H9 (cell line): ENCODE measurements at regions not wholly inside any gene's neighbourhood (a gene's known extent, or its start where the extent isn't known, plus 50 kb on each side); places are given as distances from the start of the nearest gene placed in this dataset.
A peak's percentile ranks its signal among the peaks of the same experiment; 100 is the strongest.

Experiments used
- DNase-seq: peaks from one replicate; pipeline ENCODE4 v3.0.0-alpha.2; 2017
- H2AFZ ChIP-seq: one replicate; pipeline ENCODE4 v1.6.1; 2013; ENCODE audit warnings: mild to moderate bottlenecking, low read length, control low read depth, moderate library complexity
- H2AK5ac ChIP-seq: 2 replicates; pipeline ENCODE4 v1.6.1; 2013; ENCODE audit warnings: low read length, control low read depth, mixed read lengths; ENCODE audit not compliant: insufficient read length
- H2BK120ac ChIP-seq: one replicate; pipeline ENCODE4 v1.6.1; 2013; ENCODE audit warnings: low read depth, mild to moderate bottlenecking, low read length, control low read depth, inconsistent platforms; ENCODE audit not compliant: poor library complexity, severe bottlenecking
- H2BK12ac ChIP-seq: 2 replicates; pipeline ENCODE4 v1.6.1; 2013; ENCODE audit warnings: low read length, control low read depth, mixed read lengths, low read depth; ENCODE audit not compliant: insufficient read length
- H2BK15ac ChIP-seq: 2 replicates; pipeline ENCODE4 v1.6.1; 2013; ENCODE audit warnings: low read depth, low read length, control low read depth
- H2BK20ac ChIP-seq: one replicate; pipeline ENCODE4 v1.6.1; 2013; ENCODE audit warnings: low read depth, mild to moderate bottlenecking, low read length, control low read depth, inconsistent platforms; ENCODE audit not compliant: poor library complexity, severe bottlenecking
- H2BK5ac ChIP-seq: 2 replicates; pipeline ENCODE4 v1.6.1; 2013; ENCODE audit warnings: low read length, control low read depth, mixed read lengths; ENCODE audit not compliant: insufficient read length
- H3K14ac ChIP-seq: 2 replicates; pipeline ENCODE4 v1.6.1; 2013; ENCODE audit warnings: low read length, control low read depth; ENCODE audit not compliant: insufficient read depth
- H3K18ac ChIP-seq: 2 replicates; pipeline ENCODE4 v1.6.1; 2013; ENCODE audit warnings: low read depth, mild to moderate bottlenecking, mixed read lengths, low read length, control low read depth; ENCODE audit not compliant: insufficient read length
- H3K23ac ChIP-seq: 2 replicates; pipeline ENCODE4 v1.6.1; 2013; ENCODE audit warnings: low read length, control low read depth, mixed read lengths, low read depth; ENCODE audit not compliant: insufficient read length
- H3K23me2 ChIP-seq: 2 replicates; pipeline ENCODE4 v1.6.1; 2013; ENCODE audit warnings: low read depth, mild to moderate bottlenecking, mixed read lengths, low read length, control low read depth; ENCODE audit not compliant: insufficient read length, poor library complexity, severe bottlenecking
- H3K27ac ChIP-seq: 2 replicates; pipeline ENCODE4 v1.5.1; 2013; ENCODE audit warnings: low read length, control low read depth, mixed read lengths, low read depth; ENCODE audit not compliant: insufficient read length
- H3K27me3 ChIP-seq: 2 replicates; pipeline ENCODE4 v1.6.1; 2013; ENCODE audit warnings: low read length, control low read depth, inconsistent platforms; ENCODE audit not compliant: insufficient read depth
- H3K4ac ChIP-seq: 2 replicates; pipeline ENCODE4 v1.6.1; 2013; ENCODE audit warnings: low read depth, mild to moderate bottlenecking, control low read depth, inconsistent platforms, low read length, moderate library complexity
- H3K4me1 ChIP-seq: 2 replicates; pipeline ENCODE4 v1.6.1; 2013; ENCODE audit warnings: low read length, control low read depth, inconsistent platforms; ENCODE audit not compliant: insufficient read depth
- H3K4me2 ChIP-seq: 2 replicates; pipeline ENCODE4 v1.6.1; 2013; ENCODE audit warnings: low read length, control low read depth, mixed read lengths; ENCODE audit not compliant: insufficient read length, insufficient read depth
- H3K56ac ChIP-seq: 2 replicates; pipeline ENCODE4 v1.6.1; 2013; ENCODE audit warnings: low read depth, mild to moderate bottlenecking, mixed read lengths, low read length, control low read depth; ENCODE audit not compliant: insufficient read length
- H3K79me1 ChIP-seq: 2 replicates; pipeline ENCODE4 v1.6.1; 2013; ENCODE audit warnings: low read depth, mild to moderate bottlenecking, moderate library complexity, low read length, control low read depth, inconsistent platforms; ENCODE audit not compliant: insufficient read depth, poor library complexity, severe bottlenecking
- H3K79me2 ChIP-seq: 2 replicates; pipeline ENCODE4 v1.6.1; 2013; ENCODE audit warnings: low read length, control low read depth, inconsistent platforms; ENCODE audit not compliant: insufficient read depth
- H3K9ac ChIP-seq: 2 replicates; pipeline ENCODE4 v1.6.1; 2013; ENCODE audit warnings: low read length, control low read depth, mixed read lengths; ENCODE audit not compliant: insufficient read length; ENCODE audit errors: extremely low read depth
- H3K9me3 ChIP-seq: one replicate; pipeline ENCODE4 v1.6.1; 2013; ENCODE audit warnings: low read depth, low read length, inconsistent platforms; ENCODE audit not compliant: control insufficient read depth
- H3T11ph ChIP-seq: one replicate; pipeline ENCODE4 v1.6.1; 2013; ENCODE audit warnings: mild to moderate bottlenecking, low read length, control low read depth, inconsistent platforms
- H4K20me1 ChIP-seq: one replicate; pipeline ENCODE4 v1.6.1; 2013; ENCODE audit not compliant: control insufficient read depth, insufficient read length, insufficient read depth
- H4K5ac ChIP-seq: 2 replicates; pipeline ENCODE4 v1.6.1; 2013; ENCODE audit warnings: low read depth, mild to moderate bottlenecking, mixed read lengths, low read length, control low read depth; ENCODE audit not compliant: insufficient read length
- H4K8ac ChIP-seq: replicated peaks from 2 replicates; pipeline ENCODE4 v1.6.1; 2013; ENCODE audit warnings: low read length, control low read depth, mixed read lengths, low read depth; ENCODE audit not compliant: insufficient read length
- H4K91ac ChIP-seq: 2 replicates; pipeline ENCODE4 v1.6.1; 2013; ENCODE audit warnings: low read depth, mild to moderate bottlenecking, moderate library complexity, mixed read lengths, low read length, control low read depth; ENCODE audit not compliant: insufficient read length
- H3K27ac Mint-ChIP-seq, 3 experiments: 2 replicates in 2 of 3; 3 replicates in 1 of 3; pipeline ENCODE4 v1.8.0; 2020 to 2021; ENCODE audit warnings: mixed read lengths in 3 of 3, mild to moderate bottlenecking in 1 of 3, moderate library complexity in 1 of 3
- H3K27me3 Mint-ChIP-seq: 2 replicates; pipeline ENCODE4 v1.8.0; 2021; ENCODE audit warnings: low read depth, mild to moderate bottlenecking, moderate library complexity, mixed read lengths
- H3K36me3 Mint-ChIP-seq, 3 experiments: 2 replicates in 2 of 3; 3 replicates in 1 of 3; pipeline ENCODE4 v1.8.0; 2020 to 2021; ENCODE audit warnings: low read depth in 3 of 3, mixed read lengths in 3 of 3; ENCODE audit not compliant: insufficient read depth in 1 of 3
- H3K4me1 Mint-ChIP-seq, 2 experiments: 2 replicates each; pipeline ENCODE4 v1.8.0; 2020; ENCODE audit warnings: mixed read lengths in 2 of 2
- H3K4me3 Mint-ChIP-seq, 2 experiments: 2 replicates in 1 of 2; 3 replicates in 1 of 2; pipeline ENCODE4 v1.8.0; 2020 to 2021; ENCODE audit warnings: mild to moderate bottlenecking in 2 of 2, mixed read lengths in 2 of 2, moderate library complexity in 1 of 2
- H3K9me3 Mint-ChIP-seq, 2 experiments: 2 replicates in 1 of 2; 3 replicates in 1 of 2; pipeline ENCODE4 v1.8.0; 2020; ENCODE audit warnings: mild to moderate bottlenecking in 2 of 2, mixed read lengths in 2 of 2, moderate library complexity in 1 of 2
- WGBS: extraction: QIAGEN DNeasy Blood & Tissue Kit; methylation state at CpG from one replicate; pipeline ENCODE4 v1.1.7; 2013; ENCODE audit warnings: missing lambda C conversion rate, low lambda C conversion rate, mixed read lengths; ENCODE audit not compliant: insufficient read length; ENCODE audit errors: extremely low coverage; 5-methylcytosine and 5-hydroxymethylcytosine counted together
- TF ChIP-seq, protein P1 (sequence below): fragments of 200-600 bp; sonication (generic); conservative IDR thresholded peaks from 3 replicates; pipeline ENCODE4 v1.8.0; 2021; ENCODE audit warnings: antibody characterized with exemption, mild to moderate bottlenecking

DNA sequence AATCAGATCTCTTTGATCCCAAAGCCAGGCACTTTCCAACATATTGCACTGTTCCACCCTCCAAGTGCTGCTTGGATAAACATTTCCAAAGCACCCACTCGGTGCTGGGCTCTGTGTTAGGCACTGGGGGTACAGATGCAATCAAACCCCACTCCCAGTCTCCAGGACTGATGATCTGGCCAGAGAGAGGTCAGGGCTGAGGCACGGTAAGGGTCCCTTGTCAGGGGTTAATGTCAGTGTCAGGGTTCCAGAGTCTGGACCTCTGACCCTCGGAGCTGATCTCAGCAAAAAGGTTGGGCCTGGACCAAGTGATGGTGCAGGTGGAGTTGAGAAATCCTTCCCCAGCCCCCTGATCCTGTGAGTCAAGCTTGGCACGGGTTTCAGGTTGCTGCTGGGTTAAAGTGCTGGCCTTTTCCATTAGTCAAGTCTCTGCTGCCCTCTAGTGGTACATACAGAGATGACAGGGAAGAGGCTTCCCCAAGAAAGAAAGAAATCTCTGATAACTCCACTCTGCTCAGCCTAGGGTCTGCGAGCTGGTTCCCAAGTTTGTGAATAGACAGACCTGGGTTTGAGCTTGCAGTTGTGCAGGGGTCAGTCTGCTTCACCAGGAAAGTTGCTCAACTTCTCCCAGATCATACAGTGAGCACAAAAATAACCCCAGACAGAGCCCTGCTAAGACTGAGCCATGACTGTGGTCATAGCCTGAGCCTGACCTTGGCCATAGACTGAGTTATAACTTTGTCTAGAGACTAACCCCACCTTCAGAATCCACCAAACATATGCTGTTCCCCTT, 74.6 kb downstream of the DMRTA2 start:
- WGBS: no CpG with 5 or more reads among the region's 5 CpGs
- H3K9me3 Mint-ChIP-seq: peaks cover 4 to 21% of the 10 kb centered on the region in 2 experiments; a peak in 4 of 5 replicates
- H3K14ac ChIP-seq: no peak overlapping the region

More for the DNA sequence above, 74.6 kb downstream of the DMRTA2 start:
- Histone ChIP-seq H2AK5ac (no peak overlapping the region), H3K27me3 (no peaks in the 10 kb centered on the region), H4K8ac (no peak overlapping the region), H3K4ac (no peak overlapping the region), H3K4me1 (no peaks in the 10 kb centered on the region), H3K23me2 (no peaks in the 10 kb centered on the region), H2BK120ac (no peak overlapping the region), H4K5ac (no peak overlapping the region), H2AFZ (no peak overlapping the region), H3K9ac (no peak overlapping the region), H3K27ac (no peak overlapping the region), H3K23ac (no peak overlapping the region), H2BK12ac (no peak overlapping the region), H2BK5ac (no peak overlapping the region), H3T11ph (no peak overlapping the region), H4K20me1 (no peaks in the 10 kb centered on the region), H3K9me3 (no peaks in the 10 kb centered on the region), H3K4me2 (no peak overlapping the region), H4K91ac (no peak overlapping the region), H3K79me1 (no peaks in the 10 kb centered on the region), H3K56ac (no peak overlapping the region), H2BK20ac (no peak overlapping the region), H2BK15ac (no peak overlapping the region), H3K18ac (no peak overlapping the region), H3K79me2 (no peaks in the 10 kb centered on the region)
- Mint-ChIP-seq H3K27ac (no peak overlapping the region), H3K36me3 (no peaks in the 10 kb centered on the region; a peak in 1 of 7 replicates), H3K4me1 (peaks cover 11 to 12% of the 10 kb centered on the region in 2 experiments), H3K4me3 (no peak overlapping the region), H3K27me3 (peaks cover 20% of the 10 kb centered on the region)
- TF ChIP-seq, protein P1, sequence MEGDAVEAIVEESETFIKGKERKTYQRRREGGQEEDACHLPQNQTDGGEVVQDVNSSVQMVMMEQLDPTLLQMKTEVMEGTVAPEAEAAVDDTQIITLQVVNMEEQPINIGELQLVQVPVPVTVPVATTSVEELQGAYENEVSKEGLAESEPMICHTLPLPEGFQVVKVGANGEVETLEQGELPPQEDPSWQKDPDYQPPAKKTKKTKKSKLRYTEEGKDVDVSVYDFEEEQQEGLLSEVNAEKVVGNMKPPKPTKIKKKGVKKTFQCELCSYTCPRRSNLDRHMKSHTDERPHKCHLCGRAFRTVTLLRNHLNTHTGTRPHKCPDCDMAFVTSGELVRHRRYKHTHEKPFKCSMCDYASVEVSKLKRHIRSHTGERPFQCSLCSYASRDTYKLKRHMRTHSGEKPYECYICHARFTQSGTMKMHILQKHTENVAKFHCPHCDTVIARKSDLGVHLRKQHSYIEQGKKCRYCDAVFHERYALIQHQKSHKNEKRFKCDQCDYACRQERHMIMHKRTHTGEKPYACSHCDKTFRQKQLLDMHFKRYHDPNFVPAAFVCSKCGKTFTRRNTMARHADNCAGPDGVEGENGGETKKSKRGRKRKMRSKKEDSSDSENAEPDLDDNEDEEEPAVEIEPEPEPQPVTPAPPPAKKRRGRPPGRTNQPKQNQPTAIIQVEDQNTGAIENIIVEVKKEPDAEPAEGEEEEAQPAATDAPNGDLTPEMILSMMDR: peak; percentile 85
- peak; percentile 69 for DNase-seq
